A549 (cell line): ENCODE measurements at regions not wholly inside any gene's neighbourhood (a gene's known extent, or its start where the extent isn't known, plus 50 kb on each side); places are given as distances from the start of the nearest gene placed in this dataset.
"Not testable (repeated sequence)": the region's sequence is repeated elsewhere in the genome, so short reads cannot be mapped to it uniquely, and the experiment has no call there.

Experiments
- ATAC-seq, 2 experiments: fragments of 200-7000 bp in 1 of 2; fragments of >200 bp in 1 of 2; cut with Nextera tagmentation in 1 of 2; cut with Tn5 transposase in 1 of 2; 3 replicates each; pipeline versions ENCODE4 v1.8.0 to v1.9.1; 2018 to 2020; ENCODE audit warnings: mild to moderate bottlenecking in 1 of 2, moderate library complexity in 1 of 2
- CTCF ChIA-PET: fragments of 300-600 bp; sonication (Branson Sonifier 250); formaldehyde crosslinking; extraction: SDS; loops from one replicate; lab custom pipeline; 2021; ENCODE audit warnings: antibody characterized with exemption, inconsistent platforms; lab: Yijun Ruan, JAX
- POLR2A ChIA-PET: fragments of 350-600 bp; formaldehyde crosslinking; extraction: SDS; loops from one replicate; lab custom pipeline; 2021; ENCODE audit warnings: antibody characterized with exemption, inconsistent platforms; lab: Yijun Ruan, JAX
- DNase-seq, 2 experiments: peaks; one replicate each; pipeline versions ENCODE4 v3.0.0 to v3.0.0-alpha.2; 2011 to 2016; ENCODE audit warnings: low read depth in 1 of 2, low spot score in 1 of 2
- FAIRE-seq: peaks from 2 replicates; lab custom pipeline; 2011; peaks lifted over from hg19 to GRCh38; lab: Jason Lieb, UNC
- H3K27ac ChIP-seq, 2 experiments: fragments of >200 bp; sonication (Bioruptor Twin); formaldehyde crosslinking; 3 replicates each; pipeline ENCODE4 v1.5.1; 2016 to 2017
- H3K4me1 ChIP-seq: fragments of >200 bp; sonication (Bioruptor Twin); formaldehyde crosslinking; 3 replicates; pipeline ENCODE4 v1.6.1; 2016
- H3K4me2 ChIP-seq: fragments of >200 bp; sonication (Bioruptor Twin); formaldehyde crosslinking; 3 replicates; pipeline ENCODE4 v1.6.1; 2016
- H3K4me3 ChIP-seq: fragments of >200 bp; sonication (Bioruptor Twin); formaldehyde crosslinking; 3 replicates; pipeline ENCODE4 v1.5.1; 2016
- H3K9me3 ChIP-seq: fragments of >200 bp; sonication (Bioruptor Twin); formaldehyde crosslinking; 3 replicates; pipeline ENCODE4 v1.6.1; 2016
- CHD2 ChIP-seq: fragments of 150-350 bp; IDR thresholded peaks from 2 replicates; pipeline ENCODE4 v1.6.1; 2014; ENCODE audit warnings: low read length; ENCODE audit not compliant: partially characterized antibody
- EHF ChIP-seq: fragments of 250-450 bp; sonication (Bioruptor Pico); IDR thresholded peaks from 2 replicates; pipeline ENCODE4 v1.5.0; 2020; ENCODE audit warnings: mild to moderate bottlenecking
- EP300 ChIP-seq, 2 experiments: fragments of >200 bp; sonication (Bioruptor Twin); formaldehyde crosslinking; IDR thresholded peaks; 2 replicates in 1 of 2; 3 replicates in 1 of 2; pipeline ENCODE4 v1.6.1; 2016 to 2017
- ESRRA ChIP-seq: fragments of 150-350 bp; IDR thresholded peaks from 2 replicates; pipeline ENCODE4 v1.6.1; 2014; ENCODE audit warnings: mild to moderate bottlenecking, low read length, borderline replicate concordance
- GATA3 ChIP-seq: IDR thresholded peaks from 2 replicates; pipeline ENCODE4 v1.6.1; 2012; ENCODE audit warnings: borderline replicate concordance
- HEYL ChIP-seq: fragments of 250-450 bp; sonication (Bioruptor Pico); IDR thresholded peaks from 2 replicates; pipeline ENCODE4 v1.8.0; 2021; ENCODE audit warnings: mild to moderate bottlenecking, moderate library complexity
- JUNB ChIP-seq: fragments of >200 bp; sonication (Bioruptor Twin); formaldehyde crosslinking; IDR thresholded peaks from 2 replicates; pipeline ENCODE4 v1.6.1; 2016
- KDM1A ChIP-seq: fragments of 200-600 bp; sonication (generic); IDR thresholded peaks from 2 replicates; pipeline ENCODE4 v1.6.1; 2016; ENCODE audit warnings: low read depth, mild to moderate bottlenecking
- KDM5A ChIP-seq: fragments of 200-600 bp; sonication (generic); IDR thresholded peaks from 2 replicates; pipeline ENCODE4 v1.6.1; 2016; ENCODE audit warnings: antibody characterized with exemption, mild to moderate bottlenecking
- MYC ChIP-seq: IDR thresholded peaks from 2 replicates; pipeline ENCODE4 v1.6.1; 2012; ENCODE audit warnings: mild to moderate bottlenecking, inconsistent platforms, low read length, improper control_type of control experiment, borderline replicate concordance
- NFE2L2 ChIP-seq: fragments of 150-350 bp; conservative IDR thresholded peaks from 2 replicates; pipeline ENCODE4 v1.6.1; 2014; ENCODE audit warnings: low read length
- PHF8 ChIP-seq: fragments of 200-600 bp; sonication (generic); IDR thresholded peaks from 2 replicates; pipeline ENCODE4 v1.6.1; 2016; ENCODE audit warnings: low read depth, mild to moderate bottlenecking, antibody characterized with exemption, moderate library complexity, borderline replicate concordance
- RAD21 ChIP-seq, 2 experiments: fragments of >200 bp in 1 of 2; sonication (Bioruptor Twin) in 1 of 2; formaldehyde crosslinking in 1 of 2; IDR thresholded peaks in 1 of 2; conservative IDR thresholded peaks in 1 of 2; 2 replicates in 1 of 2; 3 replicates in 1 of 2; pipeline ENCODE4 v1.6.1; 2012 to 2018; ENCODE audit warnings: inconsistent platforms in 1 of 2
- SMC3 ChIP-seq: fragments of >200 bp; sonication (Bioruptor Twin); formaldehyde crosslinking; IDR thresholded peaks from 3 replicates; pipeline ENCODE4 v1.6.1; 2018; ENCODE audit warnings: inconsistent platforms
- TFCP2L1 ChIP-seq: fragments of 250-450 bp; sonication (Bioruptor Pico); IDR thresholded peaks from 2 replicates; pipeline ENCODE4 v1.5.0; 2021; ENCODE audit warnings: mild to moderate bottlenecking
- ZNF302 ChIP-seq: fragments of 250-450 bp; sonication (Bioruptor Pico); IDR thresholded peaks from 2 replicates; pipeline ENCODE4 v1.9.0; 2021; ENCODE audit warnings: inconsistent platforms, mild to moderate bottlenecking, moderate library complexity
- ZSCAN20 ChIP-seq: fragments of 250-450 bp; sonication (Bioruptor Pico); IDR thresholded peaks from 2 replicates; pipeline ENCODE4 v1.8.0; 2022; ENCODE audit warnings: mild to moderate bottlenecking, moderate library complexity
- WGBS: methylation state at CpG from one replicate; pipeline ENCODE4 v1.1.6; 2017; ENCODE audit errors: missing lambda C conversion rate; 5-methylcytosine and 5-hydroxymethylcytosine counted together
- TF ChIP-seq, protein P1 (sequence below): fragments of 250-450 bp; sonication (Bioruptor Pico); IDR thresholded peaks from 2 replicates; pipeline ENCODE4 v1.5.0; 2021; ENCODE audit warnings: mild to moderate bottlenecking, moderate library complexity, borderline replicate concordance
- TF ChIP-seq, protein P2 (sequence below): fragments of 150-350 bp; IDR thresholded peaks from 2 replicates; pipeline ENCODE4 v1.6.1; 2014; ENCODE audit warnings: low read depth, mild to moderate bottlenecking, low read length
- TF ChIP-seq, protein P3 (sequence below): IDR thresholded peaks from 2 replicates; pipeline ENCODE4 v1.6.1; 2012
- TF ChIP-seq, protein P4 (sequence below): fragments of >200 bp; sonication (Bioruptor Twin); formaldehyde crosslinking; IDR thresholded peaks from 3 replicates; pipeline ENCODE4 v1.6.1; 2016
- TF ChIP-seq, protein P5 (sequence below): fragments of >200 bp; sonication (Bioruptor Twin); formaldehyde crosslinking; IDR thresholded peaks from 3 replicates; pipeline ENCODE4 v1.5.1; 2016

DNA sequence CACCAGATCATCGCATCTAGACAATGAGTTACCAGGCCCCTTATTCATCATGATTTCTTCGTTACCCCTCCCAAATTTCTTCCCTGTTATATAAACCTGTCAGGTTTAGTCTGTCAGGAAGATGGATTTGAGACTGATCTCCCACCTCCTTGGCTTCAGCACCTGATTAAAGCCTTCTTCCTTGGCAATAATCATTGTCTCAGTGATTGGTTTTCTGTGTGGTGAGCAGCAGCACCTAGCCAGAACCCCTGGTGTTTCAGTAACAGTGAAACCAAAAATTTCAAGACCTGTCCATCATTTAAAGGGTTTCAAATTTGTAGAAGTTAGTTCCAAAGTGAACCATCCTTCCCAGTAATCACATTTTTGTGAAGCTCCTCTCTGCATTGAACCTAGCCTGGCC, 209.8 kb upstream of the GJE1 start:
- Histone ChIP-seq H3K9me3 (no peaks in the 10 kb centered on the region), H3K4me1 (no peaks in the 10 kb centered on the region), H3K4me2 (no peak overlapping the region), H3K4me3 (no peak overlapping the region), H3K27ac (no peak overlapping the region)
- no peak for TF ChIP-seq GATA3
- TF ChIP-seq, protein P1, sequence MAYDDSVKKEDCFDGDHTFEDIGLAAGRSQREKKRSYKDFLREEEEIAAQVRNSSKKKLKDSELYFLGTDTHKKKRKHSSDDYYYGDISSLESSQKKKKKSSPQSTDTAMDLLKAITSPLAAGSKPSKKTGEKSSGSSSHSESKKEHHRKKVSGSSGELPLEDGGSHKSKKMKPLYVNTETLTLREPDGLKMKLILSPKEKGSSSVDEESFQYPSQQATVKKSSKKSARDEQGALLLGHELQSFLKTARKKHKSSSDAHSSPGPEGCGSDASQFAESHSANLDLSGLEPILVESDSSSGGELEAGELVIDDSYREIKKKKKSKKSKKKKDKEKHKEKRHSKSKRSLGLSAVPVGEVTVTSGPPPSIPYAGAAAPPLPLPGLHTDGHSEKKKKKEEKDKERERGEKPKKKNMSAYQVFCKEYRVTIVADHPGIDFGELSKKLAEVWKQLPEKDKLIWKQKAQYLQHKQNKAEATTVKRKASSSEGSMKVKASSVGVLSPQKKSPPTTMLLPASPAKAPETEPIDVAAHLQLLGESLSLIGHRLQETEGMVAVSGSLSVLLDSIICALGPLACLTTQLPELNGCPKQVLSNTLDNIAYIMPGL (CRISPR knock-in tag), result no peak
- TF ChIP-seq HEYL, result no peak
- TF ChIP-seq EHF, result no peak
- no peak for DNase-seq
- 46% methylated on average over 2 of the region's 2 CpGs for WGBS
- ChIA-PET POLR2A (no interaction called here), CTCF (no interaction called here)
- FAIRE-seq, result no peak
- no peak for ATAC-seq

DNA sequence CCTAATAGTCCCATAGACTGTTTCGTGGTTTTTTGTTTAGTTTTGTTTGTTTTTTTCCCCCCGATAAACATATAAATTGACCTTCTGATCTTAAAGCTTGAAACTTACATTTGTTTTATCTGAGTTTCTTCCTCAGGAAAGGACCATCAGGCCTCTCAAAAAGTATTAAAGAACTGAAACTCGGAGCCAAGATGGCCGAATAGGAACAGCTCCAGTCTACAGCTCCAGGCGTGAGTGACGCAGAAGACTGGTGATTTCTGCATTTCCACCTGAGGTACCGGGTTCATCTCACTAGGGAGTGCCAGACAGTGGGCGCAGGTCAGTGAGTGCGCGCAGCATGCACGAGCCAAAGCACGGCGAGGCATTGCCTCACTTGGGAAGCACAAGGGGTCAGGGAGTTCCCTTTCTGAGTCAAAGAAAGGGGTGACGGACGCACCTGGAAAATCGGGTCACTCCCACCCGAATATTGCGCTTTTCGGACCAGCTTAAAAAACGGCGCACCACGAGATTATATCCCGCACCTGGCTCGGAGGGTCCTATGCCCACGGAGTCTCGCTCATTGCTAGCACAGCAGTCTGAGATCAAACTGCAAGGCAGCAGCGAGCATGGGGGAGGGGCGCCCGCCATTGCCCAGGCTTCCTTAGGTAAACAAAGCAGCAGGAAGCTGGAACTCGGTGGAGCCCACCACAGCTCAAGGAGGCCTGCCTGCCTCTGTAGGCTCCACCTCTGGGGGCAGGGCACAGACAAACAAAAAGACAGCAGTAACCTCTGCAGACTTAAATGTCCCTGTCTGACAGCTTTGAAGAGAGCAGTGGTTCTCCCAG, 215.8 kb upstream of the GJE1 start:
- WGBS, result 59% methylated on average over 25 of the region's 30 CpGs
- ATAC-seq, FAIRE-seq, H3K4me3 ChIP-seq, DNase-seq, H3K4me2 ChIP-seq, POLR2A ChIA-PET, H3K27ac ChIP-seq, H3K4me1 ChIP-seq, H3K9me3 ChIP-seq: not testable (repeated sequence)
- CTCF ChIA-PET, result interaction anchor here (0.6 kb wide), 1 partner anchor 32 kb away, joined by 5 read pairs; no protein-coding TSS in a partner anchor

DNA sequence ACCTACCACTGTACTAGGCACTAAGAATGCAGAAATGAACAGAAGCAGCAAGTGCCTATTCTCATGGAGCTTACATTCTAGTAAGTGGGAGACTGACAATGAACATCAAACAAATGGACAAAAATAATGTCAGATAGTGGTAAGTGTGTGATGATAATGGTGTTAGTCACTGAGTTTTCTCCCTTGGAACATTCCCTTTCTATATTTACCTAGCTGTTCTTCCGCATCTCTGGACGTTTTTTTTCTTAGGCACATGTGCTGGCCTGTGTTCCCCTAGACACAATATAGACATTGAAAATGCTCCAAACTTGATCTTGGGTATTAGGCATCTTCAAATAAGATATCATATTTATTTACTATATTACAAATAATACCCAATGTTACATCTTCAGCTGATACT, 218.1 kb upstream of the GJE1 start:
- WGBS, result 34% methylated on average over 2 of the region's 2 CpGs
- Histone ChIP-seq H3K4me2 (no peak overlapping the region), H3K4me3 (no peak overlapping the region), H3K4me1 (no peaks in the 10 kb centered on the region), H3K27ac (no peak overlapping the region), H3K9me3 (no peaks in the 10 kb centered on the region)
- ChIA-PET CTCF (no interaction called here), POLR2A (no interaction called here)
- DNase-seq, result no peak
- no peak for FAIRE-seq
- no peak for TF ChIP-seq RAD21 (conservative IDR thresholded peaks at IDR 0.05 in 1 of 2, IDR thresholded peaks at IDR 0.05 in 1 of 2)
- TF ChIP-seq, protein P2, sequence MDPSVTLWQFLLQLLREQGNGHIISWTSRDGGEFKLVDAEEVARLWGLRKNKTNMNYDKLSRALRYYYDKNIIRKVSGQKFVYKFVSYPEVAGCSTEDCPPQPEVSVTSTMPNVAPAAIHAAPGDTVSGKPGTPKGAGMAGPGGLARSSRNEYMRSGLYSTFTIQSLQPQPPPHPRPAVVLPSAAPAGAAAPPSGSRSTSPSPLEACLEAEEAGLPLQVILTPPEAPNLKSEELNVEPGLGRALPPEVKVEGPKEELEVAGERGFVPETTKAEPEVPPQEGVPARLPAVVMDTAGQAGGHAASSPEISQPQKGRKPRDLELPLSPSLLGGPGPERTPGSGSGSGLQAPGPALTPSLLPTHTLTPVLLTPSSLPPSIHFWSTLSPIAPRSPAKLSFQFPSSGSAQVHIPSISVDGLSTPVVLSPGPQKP, result no peak
- no peak for TF ChIP-seq NFE2L2
- TF ChIP-seq, protein P3, sequence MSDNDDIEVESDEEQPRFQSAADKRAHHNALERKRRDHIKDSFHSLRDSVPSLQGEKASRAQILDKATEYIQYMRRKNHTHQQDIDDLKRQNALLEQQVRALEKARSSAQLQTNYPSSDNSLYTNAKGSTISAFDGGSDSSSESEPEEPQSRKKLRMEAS, result no peak
- TF ChIP-seq, all 56 proteins: peak for 0
- no peak for ATAC-seq

DNA sequence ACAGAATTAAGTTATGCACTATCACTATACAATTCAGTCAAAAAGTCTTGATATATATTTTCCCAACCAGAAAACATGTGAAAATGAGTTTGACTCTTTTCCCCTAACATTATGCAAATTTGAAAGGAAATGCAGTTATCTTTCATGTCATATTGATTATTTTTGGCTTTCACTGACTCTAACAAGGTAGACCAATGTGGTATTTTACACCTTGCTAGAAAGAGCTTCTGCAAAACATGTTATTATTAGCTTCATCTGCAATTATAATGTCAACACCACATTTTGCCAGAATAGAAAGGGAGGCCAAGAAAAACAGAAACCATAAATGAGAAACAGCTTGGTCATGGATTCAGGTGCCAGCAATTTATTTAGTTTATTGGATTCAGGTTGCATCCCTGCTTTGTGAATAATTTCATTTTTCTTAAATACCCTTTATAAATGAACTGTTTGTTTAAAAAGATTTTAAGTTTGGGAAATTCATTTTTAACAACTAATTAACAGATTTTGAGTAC, 226.1 kb upstream of the GJE1 start:
- ChIA-PET POLR2A (no interaction called here), CTCF (no interaction called here)
- H3K4me3 ChIP-seq, result no peak overlapping the region
- H3K4me1 ChIP-seq, result no peaks in the 10 kb centered on the region
- ATAC-seq (no peak), FAIRE-seq (no peak), DNase-seq (no peak)
- H3K4me2 ChIP-seq, result no peak overlapping the region
- H3K27ac ChIP-seq, result no peak overlapping the region
- H3K9me3 ChIP-seq, result no peaks in the 10 kb centered on the region
- TF ChIP-seq JUNB (no peak), KDM1A (no peak), CHD2 (no peak), SMC3 (no peak), KDM5A (no peak), ZNF302 (CRISPR knock-in tag) (no peak), PHF8 (no peak), EP300 (IDR thresholded peaks at IDR 0.05) (no peak), TFCP2L1 (no peak), ZSCAN20 (CRISPR knock-in tag) (no peak), GATA3 (no peak), MYC (no peak), ESRRA (no peak), RAD21 (conservative IDR thresholded peaks at IDR 0.05 in 1 of 2, IDR thresholded peaks at IDR 0.05 in 1 of 2) (no peak)
- TF ChIP-seq, protein P4, sequence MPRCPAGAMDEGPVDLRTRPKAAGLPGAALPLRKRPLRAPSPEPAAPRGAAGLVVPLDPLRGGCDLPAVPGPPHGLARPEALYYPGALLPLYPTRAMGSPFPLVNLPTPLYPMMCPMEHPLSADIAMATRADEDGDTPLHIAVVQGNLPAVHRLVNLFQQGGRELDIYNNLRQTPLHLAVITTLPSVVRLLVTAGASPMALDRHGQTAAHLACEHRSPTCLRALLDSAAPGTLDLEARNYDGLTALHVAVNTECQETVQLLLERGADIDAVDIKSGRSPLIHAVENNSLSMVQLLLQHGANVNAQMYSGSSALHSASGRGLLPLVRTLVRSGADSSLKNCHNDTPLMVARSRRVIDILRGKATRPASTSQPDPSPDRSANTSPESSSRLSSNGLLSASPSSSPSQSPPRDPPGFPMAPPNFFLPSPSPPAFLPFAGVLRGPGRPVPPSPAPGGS, result no peak
- TF ChIP-seq, protein P3, result no peak
- TF ChIP-seq, protein P5, sequence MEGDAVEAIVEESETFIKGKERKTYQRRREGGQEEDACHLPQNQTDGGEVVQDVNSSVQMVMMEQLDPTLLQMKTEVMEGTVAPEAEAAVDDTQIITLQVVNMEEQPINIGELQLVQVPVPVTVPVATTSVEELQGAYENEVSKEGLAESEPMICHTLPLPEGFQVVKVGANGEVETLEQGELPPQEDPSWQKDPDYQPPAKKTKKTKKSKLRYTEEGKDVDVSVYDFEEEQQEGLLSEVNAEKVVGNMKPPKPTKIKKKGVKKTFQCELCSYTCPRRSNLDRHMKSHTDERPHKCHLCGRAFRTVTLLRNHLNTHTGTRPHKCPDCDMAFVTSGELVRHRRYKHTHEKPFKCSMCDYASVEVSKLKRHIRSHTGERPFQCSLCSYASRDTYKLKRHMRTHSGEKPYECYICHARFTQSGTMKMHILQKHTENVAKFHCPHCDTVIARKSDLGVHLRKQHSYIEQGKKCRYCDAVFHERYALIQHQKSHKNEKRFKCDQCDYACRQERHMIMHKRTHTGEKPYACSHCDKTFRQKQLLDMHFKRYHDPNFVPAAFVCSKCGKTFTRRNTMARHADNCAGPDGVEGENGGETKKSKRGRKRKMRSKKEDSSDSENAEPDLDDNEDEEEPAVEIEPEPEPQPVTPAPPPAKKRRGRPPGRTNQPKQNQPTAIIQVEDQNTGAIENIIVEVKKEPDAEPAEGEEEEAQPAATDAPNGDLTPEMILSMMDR, result no peak
